NCI-H1048 (cell line): ENCODE measurements at regions not wholly inside any gene's neighbourhood (a gene's known extent, or its start where the extent isn't known, plus 50 kb on each side); places are given as distances from the start of the nearest gene placed in this dataset.

Experiments used
- DNase-seq: peaks from one replicate; lab custom pipeline; 2025; lab: John Stamatoyannopoulos, UW

DNA sequence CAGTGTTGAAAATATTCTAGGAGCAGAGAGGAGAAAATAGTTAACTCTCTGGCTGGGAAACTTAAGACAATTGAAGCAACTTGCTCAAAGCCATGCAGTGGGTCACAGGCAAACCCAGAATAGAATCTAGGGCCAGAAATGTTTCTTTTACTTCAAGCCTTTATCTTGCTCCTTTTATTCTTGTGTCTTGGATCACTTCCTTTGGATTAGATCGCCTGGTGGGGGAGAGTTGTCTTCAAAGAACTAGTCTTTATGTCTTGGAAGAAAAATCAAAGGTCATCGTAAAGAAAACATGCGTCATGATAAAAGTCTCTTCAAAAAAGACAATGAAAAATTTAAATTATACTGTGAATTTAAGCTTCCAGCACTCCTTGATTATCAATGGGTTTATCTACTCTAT lies 493.6 kb upstream of the USP24 start:
- no peak for DNase-seq

DNA sequence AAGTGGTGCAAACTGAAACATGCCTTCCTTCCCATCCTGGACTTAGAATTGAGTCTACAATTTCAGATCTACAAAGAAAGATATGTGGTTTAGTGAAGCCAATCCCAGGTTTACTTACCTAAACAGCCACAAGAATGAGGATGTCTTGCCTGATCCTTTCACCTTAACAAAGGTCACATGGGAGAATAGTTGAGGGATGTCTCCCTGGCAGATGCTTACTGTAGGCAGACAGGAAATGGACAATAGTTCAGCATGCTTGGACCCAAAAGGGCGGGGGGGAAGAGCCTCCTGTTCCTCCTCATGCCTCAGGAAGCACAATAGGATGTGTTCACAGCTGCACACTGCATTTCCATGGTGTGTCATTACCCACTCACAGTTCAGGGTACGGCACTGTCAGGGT lies 492.7 kb upstream of the USP24 start:
- no peak for DNase-seq

DNA sequence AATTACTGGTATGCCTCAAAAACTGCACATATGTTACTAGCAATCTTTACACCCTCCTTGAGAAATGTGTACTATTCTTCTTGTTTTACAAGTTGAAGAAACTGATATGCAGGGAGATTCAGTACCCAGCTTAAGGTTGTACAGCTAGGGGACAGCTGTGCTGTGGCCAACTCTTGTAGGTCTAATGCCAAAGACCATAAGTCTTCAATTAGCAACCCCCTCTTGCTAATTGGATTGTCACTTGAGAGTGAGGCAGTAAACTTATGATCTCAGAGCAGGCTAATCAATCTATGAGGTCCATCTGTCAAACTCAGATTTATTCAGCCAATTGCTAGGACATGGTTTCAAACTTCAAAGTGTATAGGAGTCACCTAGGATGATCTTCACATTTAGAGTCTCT lies 492.0 kb upstream of the USP24 start:
- DNase-seq, result no peak

DNA sequence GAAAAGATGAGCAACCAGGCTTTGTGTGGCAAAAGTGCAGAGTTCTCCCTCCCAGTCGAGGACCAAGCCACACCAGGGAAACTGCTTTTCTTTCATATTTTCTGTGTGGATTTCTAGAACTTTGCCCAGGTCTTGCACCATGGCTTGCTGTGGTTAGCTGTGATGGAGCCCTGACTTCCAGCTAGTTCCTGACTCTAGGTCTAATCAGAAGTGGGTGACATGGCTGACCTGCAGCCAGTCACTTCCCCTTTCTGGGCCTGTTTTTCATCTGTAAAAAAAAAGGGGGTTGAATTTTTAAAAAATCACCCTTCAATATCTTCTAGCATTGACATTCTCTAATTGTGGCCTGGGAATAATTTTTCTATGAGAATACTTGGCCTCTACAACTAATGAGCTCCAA lies 491.2 kb upstream of the USP24 start:
- DNase-seq, result no peak

DNA sequence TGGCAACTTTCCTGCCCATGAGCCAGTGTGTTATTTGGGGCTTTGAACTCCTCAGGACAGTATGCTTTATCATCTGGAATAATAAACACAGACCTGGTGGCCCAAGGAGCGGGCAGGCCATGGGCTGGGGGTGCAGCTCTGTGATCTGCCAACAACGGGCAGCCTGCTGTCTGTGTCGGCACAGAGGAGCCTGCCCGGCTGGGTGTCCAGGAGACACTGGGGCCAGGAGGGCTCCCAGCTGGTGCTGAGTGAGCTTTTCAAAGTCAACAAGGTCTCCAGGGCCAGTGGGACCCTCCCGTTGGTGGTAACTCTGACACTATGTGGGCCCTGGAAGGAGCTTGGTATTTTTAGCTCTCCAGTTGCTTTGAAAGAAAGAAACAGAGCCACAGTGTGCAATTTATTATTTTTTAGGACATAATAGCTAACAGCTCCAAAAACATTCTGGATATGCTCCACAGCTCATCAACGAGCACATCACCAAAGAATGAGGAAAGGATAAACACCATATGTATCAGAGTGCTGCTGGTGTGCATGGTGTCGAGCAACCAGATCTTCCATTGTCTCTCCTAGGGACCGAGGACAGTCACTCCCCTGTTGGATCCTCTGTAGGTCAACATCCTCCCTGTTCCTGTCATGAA lies 488.7 kb upstream of the USP24 start:
- no peak for DNase-seq

DNA sequence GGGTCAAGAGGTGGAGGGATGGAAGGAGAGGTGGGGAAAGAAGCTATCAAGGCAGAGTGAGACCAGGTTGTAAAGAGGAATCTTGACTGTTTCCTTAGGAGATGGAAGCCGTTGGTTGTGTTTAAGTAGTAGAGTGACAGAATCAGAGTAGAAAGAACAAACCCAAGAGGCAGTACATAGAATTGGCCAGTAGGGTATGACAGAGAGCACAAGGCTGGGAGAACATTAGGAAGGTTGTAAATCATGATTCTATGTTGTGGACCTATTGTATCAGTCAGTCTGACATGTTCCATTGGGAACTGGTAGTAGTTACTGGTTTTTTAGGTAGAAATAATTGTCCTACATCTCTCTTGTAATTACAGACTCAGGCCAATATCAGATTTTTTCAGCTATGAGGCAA lies 486.9 kb upstream of the USP24 start:
- no peak for DNase-seq

DNA sequence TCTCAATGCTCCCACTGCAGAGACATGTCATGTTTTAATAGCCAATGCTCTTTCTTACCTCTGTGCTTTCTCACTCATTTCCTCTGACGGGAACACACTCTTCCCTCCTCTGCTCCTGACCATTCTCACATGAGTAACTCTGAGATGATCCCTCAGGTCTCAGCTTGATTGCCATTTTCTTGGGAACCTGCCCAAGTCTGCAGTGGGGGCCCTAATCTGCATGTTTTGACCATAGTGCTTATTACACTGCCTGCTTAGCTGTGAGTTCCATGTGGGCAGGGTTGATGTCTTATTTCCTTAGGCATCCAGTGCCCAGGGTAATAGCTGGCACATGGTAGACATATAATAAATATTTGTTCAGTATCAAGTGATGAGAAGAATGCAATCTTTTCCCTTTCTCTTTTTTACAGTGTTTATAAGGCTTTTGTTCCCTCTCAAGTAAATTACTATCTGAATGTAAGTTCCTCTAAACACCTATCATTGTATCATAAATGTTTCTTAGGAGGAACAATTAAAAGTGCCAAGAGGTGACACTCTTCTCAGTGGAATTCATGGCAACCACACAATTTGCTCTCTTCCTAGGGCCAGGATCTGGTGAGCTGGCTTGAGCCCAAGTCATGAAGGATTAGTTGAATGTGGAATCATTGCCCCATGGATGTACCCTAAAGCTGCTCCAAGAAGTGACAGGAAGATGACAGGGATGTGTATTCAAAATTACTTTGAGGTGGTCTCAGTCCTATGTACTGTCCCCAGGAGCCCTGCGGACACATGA lies 485.4 kb upstream of the USP24 start:
- DNase-seq, result no peak

DNA sequence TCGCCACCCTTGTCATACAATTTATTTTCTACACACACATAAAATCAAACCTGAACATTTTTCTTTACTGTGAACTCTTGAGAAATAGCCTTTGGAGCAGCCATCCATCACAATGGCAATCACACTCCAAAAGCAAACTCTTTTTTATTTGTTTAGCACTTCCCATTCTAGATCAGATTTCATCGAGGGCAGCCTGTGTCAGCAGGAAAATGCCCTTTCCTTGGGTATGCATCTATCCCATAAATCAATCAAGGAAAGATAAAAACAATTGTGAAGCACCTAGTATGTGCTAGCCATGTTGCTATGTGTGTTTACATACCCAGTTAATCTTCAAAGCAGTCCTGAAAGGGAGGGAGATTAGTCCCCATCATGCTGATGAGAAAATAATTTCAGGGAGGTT lies 484.1 kb upstream of the USP24 start:
- DNase-seq, result no peak

DNA sequence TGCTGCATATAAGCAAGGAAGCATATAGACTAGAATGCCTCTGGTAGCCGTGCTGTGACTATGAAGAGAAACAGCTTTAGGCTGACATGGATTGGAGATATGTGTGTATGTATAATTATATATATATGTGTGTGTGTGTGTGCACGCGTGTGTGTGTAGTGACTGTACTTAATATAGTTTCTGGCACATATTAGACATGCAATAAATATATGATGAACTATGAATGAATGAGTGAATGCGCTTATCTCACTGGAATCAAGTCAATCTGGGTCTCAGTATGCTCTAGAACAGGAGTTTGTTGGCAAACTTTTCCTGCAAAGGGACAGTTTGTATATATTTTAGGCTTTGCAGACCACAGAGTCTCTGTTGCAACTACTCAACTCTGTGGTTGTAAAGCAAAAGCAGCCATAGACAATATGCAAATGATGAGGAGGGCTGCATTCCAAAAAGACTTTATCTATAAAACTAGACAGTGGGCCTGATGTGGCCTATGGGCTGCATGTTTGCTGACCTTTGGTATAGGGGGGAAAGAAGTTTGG lies 482.9 kb upstream of the USP24 start:
- DNase-seq, result no peak

DNA sequence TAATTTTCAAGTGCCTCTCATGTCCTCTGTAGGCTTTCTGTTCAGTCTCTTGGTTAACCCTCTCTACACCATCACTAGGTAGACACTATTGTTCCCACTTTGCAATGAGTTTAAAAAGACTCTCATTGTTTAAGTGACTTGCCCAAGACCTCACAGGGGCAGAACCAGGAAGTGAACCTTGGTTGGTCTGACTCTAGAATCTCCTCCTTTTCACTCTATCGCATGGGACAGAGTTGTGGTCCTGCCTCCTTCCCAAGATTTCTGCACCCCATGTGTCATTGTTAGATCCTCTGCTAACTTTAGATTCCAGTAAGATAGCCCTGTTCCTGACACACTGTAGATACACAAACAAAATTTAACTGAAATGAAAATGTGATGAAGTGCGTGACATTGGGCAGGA lies 481.7 kb upstream of the USP24 start:
- DNase-seq, result no peak

DNA sequence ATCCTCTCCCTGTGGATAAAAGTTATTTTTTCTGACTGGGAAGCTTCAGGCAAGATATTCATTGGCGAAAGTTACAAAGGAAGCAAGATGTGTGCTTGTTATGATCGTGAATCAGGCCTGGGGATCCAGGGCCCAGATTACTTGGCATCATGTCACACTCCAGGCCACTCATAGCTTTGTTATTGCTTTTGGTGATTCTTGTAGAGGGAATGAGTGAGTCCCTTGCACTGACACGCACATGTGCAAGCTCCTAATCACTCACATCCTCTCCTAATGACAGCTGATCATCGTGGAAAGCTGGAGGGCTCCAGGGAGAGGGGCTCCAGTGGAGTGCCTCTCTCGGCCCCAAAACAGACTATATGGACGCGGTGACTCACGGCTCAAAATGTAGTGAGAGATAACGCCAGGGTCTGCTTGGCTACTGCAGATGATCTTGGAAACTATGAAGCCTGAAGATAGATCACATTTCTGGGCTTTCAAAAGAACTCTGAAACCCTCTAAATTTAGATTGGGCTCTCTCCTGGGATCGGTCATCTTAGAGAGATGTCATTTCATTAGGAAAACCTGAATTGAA lies 481.1 kb upstream of the USP24 start:
- no peak for DNase-seq

DNA sequence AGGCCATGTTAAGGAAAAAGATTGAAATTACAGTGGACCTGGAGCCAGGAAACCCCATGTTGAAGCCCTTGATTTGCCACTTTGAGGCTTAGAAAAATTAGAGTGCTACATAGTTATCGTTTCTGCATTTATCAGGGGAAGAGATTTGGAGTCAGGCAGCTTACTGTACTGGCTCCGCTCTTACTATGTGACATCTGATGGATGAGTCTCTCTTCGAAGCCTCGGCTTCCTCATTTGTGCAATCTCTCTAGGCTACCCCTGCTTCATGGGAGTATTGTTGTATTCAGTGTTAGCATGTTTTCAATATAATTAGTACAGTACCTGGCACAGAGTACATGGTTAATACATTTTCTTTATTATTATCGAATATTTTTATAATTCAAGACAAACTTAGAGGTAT lies 480.4 kb upstream of the USP24 start:
- DNase-seq, result no peak

DNA sequence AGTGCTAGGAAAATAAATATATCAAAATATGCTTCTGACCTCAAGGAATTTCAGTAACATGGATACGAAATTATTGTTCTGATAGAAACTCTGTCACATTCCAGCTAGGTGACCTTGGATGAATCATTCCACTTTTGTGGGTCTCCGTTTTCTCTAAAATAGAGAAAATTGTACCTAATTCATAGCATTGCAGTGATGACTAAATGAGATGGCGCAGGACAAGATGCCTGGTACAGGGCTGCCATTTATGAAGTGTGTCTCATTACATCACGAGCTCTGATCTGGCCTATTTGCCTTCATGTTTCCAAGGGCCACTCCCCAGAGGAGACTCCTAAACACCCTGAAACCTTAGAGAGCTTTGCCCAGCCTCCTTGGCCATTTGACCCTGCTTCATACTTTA lies 480.0 kb upstream of the USP24 start:
- DNase-seq, result no peak

DNA sequence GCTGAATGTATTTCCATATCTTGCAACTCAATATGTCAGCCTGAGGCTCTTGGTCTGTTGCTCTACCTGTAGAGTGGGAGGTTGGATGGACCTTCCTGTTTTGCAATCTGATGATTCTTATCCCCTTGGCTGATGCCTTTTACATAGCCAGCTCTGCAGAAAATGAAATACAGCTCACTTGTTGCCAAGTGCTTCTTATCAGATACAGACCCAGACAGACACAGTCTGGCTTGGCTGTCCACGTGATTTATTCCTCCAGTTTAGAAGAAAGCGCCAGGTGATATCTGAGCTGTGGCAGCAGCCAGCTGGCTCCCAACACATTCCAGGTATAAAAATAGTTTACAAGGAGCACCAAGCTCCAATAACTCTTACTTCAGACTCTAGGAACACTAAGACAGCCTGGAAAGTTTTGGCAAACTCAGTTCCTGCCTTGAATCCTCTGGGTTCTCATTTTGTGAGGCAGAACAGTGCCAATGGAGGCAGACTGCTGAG lies 479.2 kb upstream of the USP24 start:
- DNase-seq, result no peak

DNA sequence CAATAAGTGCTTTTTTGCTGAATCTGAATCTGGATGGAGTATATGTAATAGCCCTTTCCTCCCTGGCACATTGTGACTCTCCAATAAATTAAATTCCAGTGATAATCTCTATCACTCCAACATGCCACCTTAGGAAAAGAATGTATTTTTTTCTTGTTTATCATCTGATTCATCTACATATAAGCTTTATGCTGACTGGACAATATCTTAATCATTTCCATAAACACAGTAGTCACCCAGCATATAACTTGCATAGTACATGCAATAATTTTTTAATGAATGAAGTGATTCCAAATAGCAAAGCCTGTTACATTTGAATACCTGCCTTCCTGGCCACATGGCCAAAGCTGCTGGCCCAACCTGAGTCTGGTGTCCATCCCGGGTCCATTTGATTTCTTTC lies 477.6 kb upstream of the USP24 start:
- no peak for DNase-seq

DNA sequence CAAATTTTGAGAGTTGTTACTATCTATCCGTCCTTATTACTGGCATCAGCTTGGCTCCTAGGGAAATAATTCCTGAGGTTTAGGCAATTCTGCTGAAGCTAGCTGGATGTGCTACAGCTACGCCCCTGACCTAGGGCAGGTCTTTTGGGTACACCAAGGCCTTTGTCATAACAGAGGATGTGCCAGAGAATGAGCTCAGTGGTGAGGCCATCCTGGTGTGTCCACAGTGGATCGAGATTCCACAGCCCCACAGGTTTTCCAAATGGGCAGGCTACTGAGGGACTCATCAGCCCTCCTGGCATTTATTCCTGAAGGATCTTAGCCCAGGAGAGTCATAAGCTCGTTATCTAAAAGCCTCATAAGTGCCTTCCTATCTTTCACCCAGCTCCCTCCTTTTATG lies 475.2 kb upstream of the USP24 start:
- DNase-seq, result no peak

DNA sequence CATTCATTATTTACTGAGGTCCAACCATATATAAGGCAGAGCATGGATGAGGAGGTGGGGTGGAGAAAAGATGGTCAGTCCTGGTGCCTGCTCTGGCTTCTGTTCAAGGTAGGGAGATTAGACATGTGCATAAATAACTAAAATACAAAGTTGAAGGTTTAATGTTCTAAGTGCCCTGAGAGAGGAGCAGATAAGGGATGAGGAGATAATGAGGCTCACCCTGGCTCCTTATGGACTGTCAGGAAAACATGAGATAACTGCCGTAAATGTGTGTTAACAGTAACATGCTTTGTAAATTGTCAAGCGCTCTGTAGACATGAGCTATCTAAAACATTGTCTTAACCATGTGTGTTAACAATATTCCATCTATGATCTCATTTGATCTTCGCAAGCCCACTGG lies 474.6 kb upstream of the USP24 start:
- no peak for DNase-seq

DNA sequence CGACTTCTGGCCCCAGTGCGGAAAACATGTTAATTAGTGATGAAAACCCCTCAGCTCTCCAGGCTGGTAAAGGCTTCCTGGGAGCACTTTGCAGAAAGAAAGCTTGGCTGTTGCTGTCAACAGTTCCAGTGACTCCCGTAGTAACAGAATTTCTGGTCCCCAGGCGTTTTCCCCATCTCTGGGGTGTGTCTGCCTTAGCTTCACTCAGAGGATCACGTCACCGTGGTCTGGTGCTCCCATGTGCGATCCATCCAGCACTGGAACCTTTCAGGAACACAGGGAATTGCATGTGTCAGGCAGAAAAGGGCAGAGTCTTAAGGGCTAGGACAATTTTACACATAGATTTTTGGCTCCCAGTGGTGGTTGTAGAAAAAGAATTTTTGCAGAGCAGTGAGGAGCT lies 470.4 kb upstream of the USP24 start:
- DNase-seq, result no peak

DNA sequence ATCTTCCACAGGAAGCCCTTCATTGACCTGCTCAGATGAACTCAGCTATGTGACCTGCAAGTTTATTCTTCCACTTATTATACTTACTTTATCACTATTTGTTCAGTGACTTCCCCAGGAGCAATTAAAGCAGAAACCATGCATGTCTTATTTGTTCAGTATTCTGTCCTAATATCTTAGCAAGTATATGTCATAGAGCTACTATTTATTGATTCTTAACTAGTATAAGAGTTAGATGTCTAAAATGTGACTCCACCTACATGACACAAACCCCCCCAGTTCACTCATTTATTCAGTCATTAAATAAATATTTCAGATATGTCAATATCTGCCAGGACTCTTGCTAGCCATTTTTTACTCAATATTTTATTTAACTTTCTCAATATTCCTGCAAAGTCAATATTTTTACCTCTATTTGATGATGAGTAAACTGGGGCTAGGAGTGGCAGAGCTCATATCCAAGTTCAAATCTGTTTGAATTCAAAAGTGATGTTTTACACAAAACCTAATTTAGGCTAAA lies 469.0 kb upstream of the USP24 start:
- no peak for DNase-seq

DNA sequence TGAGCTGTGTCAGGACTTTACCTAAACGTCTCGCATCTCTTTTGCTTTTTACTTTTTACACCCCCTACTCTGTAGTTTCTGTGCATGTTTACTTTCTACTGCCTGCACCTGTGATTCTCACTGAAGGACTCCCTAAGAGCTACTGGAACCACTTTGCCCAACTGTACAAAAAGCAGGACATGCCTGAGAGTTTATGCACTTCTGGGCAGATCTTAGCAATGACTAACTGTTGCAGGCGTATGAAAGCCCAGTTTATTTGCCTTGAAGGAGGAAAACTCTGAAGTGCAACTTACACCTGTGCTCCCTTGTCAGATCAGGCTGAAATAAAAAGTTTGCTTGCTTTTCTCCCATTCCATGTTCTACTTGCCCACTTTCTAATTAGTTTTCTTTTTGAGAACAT lies 467.0 kb upstream of the USP24 start:
- no peak for DNase-seq

DNA sequence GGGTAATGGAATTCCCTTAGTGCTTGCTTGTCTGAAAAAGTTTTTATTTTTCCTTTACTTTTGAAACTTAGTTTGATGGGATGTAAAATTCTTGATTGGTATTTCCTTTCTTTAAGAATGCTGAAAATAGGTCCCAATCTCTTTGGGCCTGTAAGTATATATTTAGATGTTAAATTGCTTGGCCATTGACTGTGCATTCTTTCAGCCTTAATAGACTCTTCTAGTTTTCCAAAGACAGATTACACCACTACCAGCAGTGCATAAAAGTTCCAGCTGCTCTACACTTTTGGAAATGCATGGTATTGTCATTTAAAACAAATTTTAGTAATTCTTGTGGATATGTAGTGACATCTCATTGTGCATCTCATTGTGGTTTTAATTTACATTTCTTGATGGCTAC lies 464.8 kb upstream of the USP24 start:
- DNase-seq, result no peak

DNA sequence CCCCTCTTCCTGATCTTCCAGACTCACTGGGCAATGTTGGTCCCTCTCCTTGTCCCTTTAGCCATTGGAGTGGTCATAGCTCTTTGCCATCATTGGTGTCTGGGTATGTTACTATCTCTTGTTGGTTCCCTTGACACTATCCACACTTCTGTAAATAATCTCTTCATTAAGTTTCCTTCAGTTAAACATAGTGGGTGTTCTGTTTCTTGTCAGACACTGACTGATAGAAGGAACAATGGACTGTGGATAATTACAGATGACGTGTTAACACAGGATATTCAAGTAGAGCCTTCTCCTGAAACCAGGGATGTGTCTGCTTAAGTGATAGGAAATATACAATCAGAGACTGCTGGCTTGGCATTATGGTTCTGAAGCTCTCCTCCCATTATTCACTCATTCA lies 458.3 kb upstream of the USP24 start:
- no peak for DNase-seq
